ENCODE measurements at regions not wholly inside any gene's neighbourhood (a gene's known extent, or its start where the extent isn't known, plus 50 kb on each side); places are given as distances from the start of the nearest gene placed in this dataset.

- intact Hi-C loops (cut with micrococcal nuclease) (no loop called here), dilution Hi-C loops (cut with MboI; ENCODE audit: extremely low pct_ligation_motif_present, low sequenced_read_pairs) (no loop called here)
- H3K9me3 ChIP-seq (replicated peaks; ENCODE audit: control insufficient read depth, insufficient read depth, low read length): no peaks in the 10 kb centered on the region
- H2AFZ ChIP-seq (ENCODE audit: low read depth, low read length): no peak overlapping the region
- ChIA-PET POLR2A (no interaction called here), CTCF (no interaction called here)
- H3K4me3 ChIP-seq (replicated peaks in 1 of 3; ENCODE audit: insufficient read depth in 1 of 3, low read depth in 1 of 3, low read length in 3 of 3): no peak overlapping the region
- H3K9me1 ChIP-seq (replicated peaks; ENCODE audit: control insufficient read depth, extremely low read depth, insufficient read depth, low read length): no peaks in the 10 kb centered on the region
- no peak overlapping the region for H3K9ac ChIP-seq (replicated peaks; ENCODE audit: extremely low read depth, insufficient read depth, low read length)
- H3K36me3 ChIP-seq (ENCODE audit: control insufficient read depth in 2 of 2, extremely low read depth in 1 of 2, insufficient read depth in 2 of 2, low read length in 2 of 2): no peaks in the 10 kb centered on the region
- H3K27me3 ChIP-seq (ENCODE audit: control insufficient read depth in 2 of 2, insufficient read depth in 2 of 2, low read length in 2 of 2): no peaks in the 10 kb centered on the region
- H3K79me2 ChIP-seq (ENCODE audit: control insufficient read depth, insufficient read depth, low read length): no peaks in the 10 kb centered on the region
- DNase-seq (ENCODE audit: low read depth, low spot score) (no peak), FAIRE-seq (no peak)
- BruUV-seq (replicated peaks): no TSS peak
- no peak overlapping the region for H3K4me2 ChIP-seq (ENCODE audit: insufficient read depth, low read length)
- no peak for TF ChIP-seq MAX (IDR thresholded peaks at IDR 0.05; ENCODE audit: insufficient read depth, insufficient read length)
- TF ChIP-seq MYC (IDR thresholded peaks at IDR 0.05; ENCODE audit: low read depth, low read length): no peak
- no peak for TF ChIP-seq CTCF (IDR thresholded peaks at IDR 0.05; ENCODE audit: extremely low read depth in 1 of 2, insufficient read depth in 1 of 2, low read depth in 1 of 2, low read length in 2 of 2)
- no peak for TF ChIP-seq EZH2 (IDR thresholded peaks at IDR 0.05; ENCODE audit: borderline replicate concordance, low read depth, low read length, severe bottlenecking)
- no peak for TF ChIP-seq POLR2AphosphoS5 (IDR thresholded peaks at IDR 0.05; ENCODE audit: insufficient read depth, low read depth, low read length)
- no peak for TF ChIP-seq POLR2A (IDR thresholded peaks at IDR 0.05; ENCODE audit: low read depth, low read length)
- TF ChIP-seq GATA2 (IDR thresholded peaks at IDR 0.05; ENCODE audit: insufficient read depth, insufficient read length, low read depth, low read length): no peak
- TF ChIP-seq JUN (IDR thresholded peaks at IDR 0.05; ENCODE audit: borderline replicate concordance, insufficient read depth, insufficient read length, low read depth): no peak
- TF ChIP-seq FOS (IDR thresholded peaks at IDR 0.05; ENCODE audit: borderline replicate concordance, insufficient read depth, low read length): no peak
- no peak overlapping the region for H3K27ac ChIP-seq (ENCODE audit: insufficient read depth, low read depth, low read length)
- H3K4me1 ChIP-seq (ENCODE audit: control insufficient read depth, extremely low read depth, insufficient read depth, low read length): no peaks in the 10 kb centered on the region
- no peaks in the 10 kb centered on the region for H4K20me1 ChIP-seq (replicated peaks; ENCODE audit: control insufficient read depth, extremely low read depth, insufficient read depth, low read length)
Measured at GRCh38 chr11:29913352-29913751, 103.5 kb downstream of the KCNA4 start.
